MM.1S (cell line): ENCODE measurements at regions not wholly inside any gene's neighbourhood (a gene's known extent, or its start where the extent isn't known, plus 50 kb on each side); places are given as distances from the start of the nearest gene placed in this dataset.

Experiments used
- EZH2 ChIP-seq: fragments of 300-600 bp; sonication (generic); optimal IDR thresholded peaks from 2 replicates; pipeline ENCODE3; 2017; ENCODE audit warnings: low read depth, mild to moderate bottlenecking, antibody characterized with exemption, low read length, mixed read lengths
- EZH2phosphoT487 ChIP-seq: fragments of 300-600 bp; sonication (generic); IDR thresholded peaks from 2 replicates; pipeline ENCODE4 v1.6.1; 2018; ENCODE audit warnings: antibody characterized with exemption, low read length
- TF ChIP-seq, protein P1 (sequence below): fragments of 300-600 bp; sonication (generic); IDR thresholded peaks from 2 replicates; pipeline ENCODE4 v1.5.1; 2016; ENCODE audit warnings: antibody characterized with exemption, low read length, mixed read lengths

GRCh38 chr2:222806526-222807137 lies 54.2 kb upstream of the ACSL3 start:
- no peak for TF ChIP-seq EZH2phosphoT487
- no peak for TF ChIP-seq EZH2
- TF ChIP-seq, protein P1, sequence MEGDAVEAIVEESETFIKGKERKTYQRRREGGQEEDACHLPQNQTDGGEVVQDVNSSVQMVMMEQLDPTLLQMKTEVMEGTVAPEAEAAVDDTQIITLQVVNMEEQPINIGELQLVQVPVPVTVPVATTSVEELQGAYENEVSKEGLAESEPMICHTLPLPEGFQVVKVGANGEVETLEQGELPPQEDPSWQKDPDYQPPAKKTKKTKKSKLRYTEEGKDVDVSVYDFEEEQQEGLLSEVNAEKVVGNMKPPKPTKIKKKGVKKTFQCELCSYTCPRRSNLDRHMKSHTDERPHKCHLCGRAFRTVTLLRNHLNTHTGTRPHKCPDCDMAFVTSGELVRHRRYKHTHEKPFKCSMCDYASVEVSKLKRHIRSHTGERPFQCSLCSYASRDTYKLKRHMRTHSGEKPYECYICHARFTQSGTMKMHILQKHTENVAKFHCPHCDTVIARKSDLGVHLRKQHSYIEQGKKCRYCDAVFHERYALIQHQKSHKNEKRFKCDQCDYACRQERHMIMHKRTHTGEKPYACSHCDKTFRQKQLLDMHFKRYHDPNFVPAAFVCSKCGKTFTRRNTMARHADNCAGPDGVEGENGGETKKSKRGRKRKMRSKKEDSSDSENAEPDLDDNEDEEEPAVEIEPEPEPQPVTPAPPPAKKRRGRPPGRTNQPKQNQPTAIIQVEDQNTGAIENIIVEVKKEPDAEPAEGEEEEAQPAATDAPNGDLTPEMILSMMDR = no peak
